ENCODE measurements at regions not wholly inside any gene's neighbourhood (a gene's known extent, or its start where the extent isn't known, plus 50 kb on each side); places are given as distances from the start of the nearest gene placed in this dataset.
A peak's percentile ranks its signal among the peaks of the same experiment; 100 is the strongest.

DNA sequence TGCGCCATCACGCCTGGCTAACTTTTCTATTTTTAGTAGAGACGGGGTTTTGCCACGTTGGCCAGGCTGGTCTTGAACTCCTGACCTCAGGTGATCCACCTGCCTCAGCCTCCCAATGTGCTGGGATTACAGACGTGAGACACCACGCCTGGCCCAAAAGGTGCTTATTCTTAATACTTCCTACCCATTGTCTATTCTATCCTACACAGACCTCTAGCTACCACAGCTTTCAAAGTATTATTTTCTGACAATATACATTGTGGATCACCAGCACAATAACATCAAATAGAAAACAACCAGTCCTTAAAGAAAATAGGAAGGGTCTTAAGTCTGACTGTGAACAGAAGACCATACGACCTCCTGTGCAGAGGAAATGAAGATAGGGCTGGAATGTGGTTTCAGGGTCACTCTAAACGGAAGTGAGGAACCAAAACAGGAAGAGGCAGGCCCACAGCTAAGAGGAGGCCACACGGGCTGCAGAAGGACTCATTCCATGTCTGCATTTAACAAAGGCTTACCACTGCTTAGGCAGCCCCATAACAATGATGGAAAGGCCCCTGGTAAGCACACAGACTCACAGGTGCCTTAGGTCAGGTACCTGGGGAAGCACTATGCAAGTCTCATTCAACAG, 115.2 kb downstream of the ZFAND4 start:
- Histone ChIP-seq H2AFZ (ENCODE audit: low read length) (no peak overlapping the region), H3K27me3 (ENCODE audit: insufficient read depth, low read length) (no peaks in the 10 kb centered on the region), H4K91ac (ENCODE audit: insufficient read length, low read depth, low read length) (no peak overlapping the region), H2BK12ac (ENCODE audit: insufficient read length, low read depth, low read length) (no peak overlapping the region), H3K4me2 (ENCODE audit: insufficient read depth, insufficient read length, low read length) (no peak overlapping the region), H2BK120ac (ENCODE audit: low read depth, low read length, poor library complexity, severe bottlenecking) (no peak overlapping the region), H3T11ph (ENCODE audit: low read length) (no peak overlapping the region), H3K27ac (ENCODE audit: insufficient read length, low read depth, low read length) (no peak overlapping the region), H3K18ac (ENCODE audit: insufficient read length, low read depth, low read length) (no peak overlapping the region), H3K79me2 (ENCODE audit: insufficient read depth, low read length) (no peaks in the 10 kb centered on the region), H2BK5ac (ENCODE audit: insufficient read length, low read length) (no peak overlapping the region), H3K9ac (ENCODE audit: extremely low read depth, insufficient read length, low read length) (no peak overlapping the region), H2AK5ac (ENCODE audit: insufficient read length, low read length) (no peak overlapping the region), H3K79me1 (ENCODE audit: insufficient read depth, low read depth, low read length, poor library complexity, severe bottlenecking) (no peaks in the 10 kb centered on the region), H4K5ac (ENCODE audit: insufficient read length, low read depth, low read length) (no peak overlapping the region), H2BK20ac (ENCODE audit: low read depth, low read length, poor library complexity, severe bottlenecking) (no peak overlapping the region), H4K20me1 (ENCODE audit: control insufficient read depth, insufficient read depth, insufficient read length) (no peaks in the 10 kb centered on the region), H3K14ac (ENCODE audit: insufficient read depth, low read length) (no peak overlapping the region), H3K23ac (ENCODE audit: insufficient read length, low read depth, low read length) (no peak overlapping the region), H3K4ac (ENCODE audit: low read depth, low read length) (no peak overlapping the region), H3K4me1 (ENCODE audit: insufficient read depth, low read length) (peaks cover 2% of the 10 kb centered on the region; the same call in 1 of the 2 replicates), H4K8ac (replicated peaks; ENCODE audit: insufficient read length, low read depth, low read length) (no peak overlapping the region), H2BK15ac (ENCODE audit: low read depth, low read length) (no peak overlapping the region), H3K9me3 (ENCODE audit: control insufficient read depth, low read depth, low read length) (no peaks in the 10 kb centered on the region), H3K56ac (ENCODE audit: insufficient read length, low read depth, low read length) (no peak overlapping the region), H3K23me2 (ENCODE audit: insufficient read length, low read depth, low read length, poor library complexity, severe bottlenecking) (no peaks in the 10 kb centered on the region)
- Mint-ChIP-seq H3K9me3 (peaks cover 5 to 12% of the 10 kb centered on the region in 2 experiments; a peak in 4 of 5 replicates), H3K4me1 (peaks cover 11 to 14% of the 10 kb centered on the region in 2 experiments), H3K27ac (peak overlapping the region; percentile 88 to 97 (median 92)), H3K36me3 (ENCODE audit: insufficient read depth in 1 of 3, low read depth in 3 of 3) (peaks cover 6 to 16% (median 13%) of the 10 kb centered on the region in 3 experiments; a peak in 6 of 7 replicates), H3K4me3 (peak overlapping the region in 1 of 2 experiments; percentile 16; a peak in 1 of 5 replicates), H3K27me3 (ENCODE audit: low read depth) (no peaks in the 10 kb centered on the region)
- TF ChIP-seq, protein P1, sequence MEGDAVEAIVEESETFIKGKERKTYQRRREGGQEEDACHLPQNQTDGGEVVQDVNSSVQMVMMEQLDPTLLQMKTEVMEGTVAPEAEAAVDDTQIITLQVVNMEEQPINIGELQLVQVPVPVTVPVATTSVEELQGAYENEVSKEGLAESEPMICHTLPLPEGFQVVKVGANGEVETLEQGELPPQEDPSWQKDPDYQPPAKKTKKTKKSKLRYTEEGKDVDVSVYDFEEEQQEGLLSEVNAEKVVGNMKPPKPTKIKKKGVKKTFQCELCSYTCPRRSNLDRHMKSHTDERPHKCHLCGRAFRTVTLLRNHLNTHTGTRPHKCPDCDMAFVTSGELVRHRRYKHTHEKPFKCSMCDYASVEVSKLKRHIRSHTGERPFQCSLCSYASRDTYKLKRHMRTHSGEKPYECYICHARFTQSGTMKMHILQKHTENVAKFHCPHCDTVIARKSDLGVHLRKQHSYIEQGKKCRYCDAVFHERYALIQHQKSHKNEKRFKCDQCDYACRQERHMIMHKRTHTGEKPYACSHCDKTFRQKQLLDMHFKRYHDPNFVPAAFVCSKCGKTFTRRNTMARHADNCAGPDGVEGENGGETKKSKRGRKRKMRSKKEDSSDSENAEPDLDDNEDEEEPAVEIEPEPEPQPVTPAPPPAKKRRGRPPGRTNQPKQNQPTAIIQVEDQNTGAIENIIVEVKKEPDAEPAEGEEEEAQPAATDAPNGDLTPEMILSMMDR (conservative IDR thresholded peaks at IDR 0.05): no peak
- WGBS (ENCODE audit: extremely low coverage, insufficient read length, low lambda C conversion rate): no CpG with 5 or more reads among the region's 9 CpGs
- peak; percentile 55 for DNase-seq
